Adrenal gland (tissue), 9 donors: ENCODE measurements at regions not wholly inside any gene's neighbourhood (a gene's known extent, or its start where the extent isn't known, plus 50 kb on each side); places are given as distances from the start of the nearest gene placed in this dataset.

Experiments used
- DNase-seq, 7 donors: peaks; one replicate each; pipeline ENCODE4 v3.0.0-alpha.2; 2019 to 2020
- H3K27ac ChIP-seq, 5 donors: fragments of 200-600 bp; sonication (generic) in 4 of 5; 1 replicate in 3 of 5; 2 replicates in 2 of 5; pipeline versions ENCODE4 v1.5.1 to v1.8.0; 2016 to 2020; ENCODE audit warnings: mild to moderate bottlenecking in 1 of 5
- H3K27me3 ChIP-seq: fragments of 200-600 bp; 2 replicates; pipeline ENCODE4 v1.8.0; 2021
- H3K36me3 ChIP-seq, 2 donors: fragments of 200-600 bp; replicated peaks in 1 of 2; 1 replicate in 1 of 2; 2 replicates in 1 of 2; pipeline versions ENCODE4 v1.5.1 to v1.8.0; 2018 to 2022
- H3K4me1 ChIP-seq, 2 donors: fragments of 200-600 bp; replicated peaks in 1 of 2; 1 replicate in 1 of 2; 2 replicates in 1 of 2; pipeline versions ENCODE4 v1.5.1 to v1.8.0; 2018 to 2021
- H3K4me3 ChIP-seq, 4 donors: fragments of 200-600 bp; sonication (generic) in 3 of 4; one replicate each; pipeline ENCODE4 v1.5.1; 2016 to 2018
- H3K9me3 ChIP-seq, 3 donors: fragments of 200-600 bp; sonication (generic) in 1 of 3; replicated peaks in 1 of 3; 1 replicate in 2 of 3; 2 replicates in 1 of 3; pipeline versions ENCODE4 v1.5.1 to v1.8.0; 2016 to 2021
- CTCF ChIP-seq, 6 experiments: fragments of 450-650 bp in 4 of 6; fragments of 200-600 bp in 2 of 6; sonication (generic) in 1 of 6; IDR thresholded peaks; 1 replicate in 5 of 6; 2 replicates in 1 of 6; pipeline versions ENCODE4 v1.5.1 to v1.8.0; 2016 to 2021; ENCODE audit warnings: antibody characterized with exemption in 6 of 6, mild to moderate bottlenecking in 2 of 6, moderate library complexity in 1 of 6
- POLR2A ChIP-seq, 2 donors: fragments of 450-650 bp; IDR thresholded peaks; one replicate each; pipeline ENCODE4 v1.6.1; 2017; ENCODE audit warnings: antibody characterized with exemption in 2 of 2, mild to moderate bottlenecking in 2 of 2, moderate library complexity in 1 of 2
- WGBS, 4 donors: extraction: QIAGEN DNeasy Blood & Tissue Kit in 2 of 4; methylation state at CpG; one replicate each; pipeline versions ENCODE4 v1.1.5 to v1.1.7; 2013 to 2017; 5-methylcytosine and 5-hydroxymethylcytosine counted together
- intact Hi-C, 2 donors: fragments of 100-400 bp; cut with DNase I; formaldehyde crosslinking; loops; one replicate each; pipeline versions ENCODE4 v1.14.1 to v1.15.0; 2022 to 2023
- donor health status: healthy with polysubstance abuse.
- donor health status: Bipolar disorder and iron deficiency.
- donor health status: DM: yes; HTN: yes; CAD: no.
- donor health status: DM: no; HTN: no; CAD: no.
- donor health status: DM: no; HTN: no; CAD: no.

- TF ChIP-seq POLR2A (IDR thresholded peaks at IDR 0.05) (no peak), CTCF (IDR thresholded peaks at IDR 0.05) (no peak)
- no peaks in the 10 kb centered on the region for H3K9me3 ChIP-seq
- H3K4me1 ChIP-seq, result no peaks in the 10 kb centered on the region
- no peaks in the 10 kb centered on the region for H3K36me3 ChIP-seq
- no peak overlapping the region for H3K4me3 ChIP-seq
- H3K27me3 ChIP-seq, result no peaks in the 10 kb centered on the region
- H3K27ac ChIP-seq, result no peak overlapping the region
- intact Hi-C loops, result no loop called here
- WGBS, 4 donors, result 77 to 87% (median 80%) methylated on average over 6 of the region's 6 CpGs
- DNase-seq, result no peak
These were observed 379.0 kb upstream of the SLC30A5 start for GRCh38 chr5:68714810-68715209.

DNA sequence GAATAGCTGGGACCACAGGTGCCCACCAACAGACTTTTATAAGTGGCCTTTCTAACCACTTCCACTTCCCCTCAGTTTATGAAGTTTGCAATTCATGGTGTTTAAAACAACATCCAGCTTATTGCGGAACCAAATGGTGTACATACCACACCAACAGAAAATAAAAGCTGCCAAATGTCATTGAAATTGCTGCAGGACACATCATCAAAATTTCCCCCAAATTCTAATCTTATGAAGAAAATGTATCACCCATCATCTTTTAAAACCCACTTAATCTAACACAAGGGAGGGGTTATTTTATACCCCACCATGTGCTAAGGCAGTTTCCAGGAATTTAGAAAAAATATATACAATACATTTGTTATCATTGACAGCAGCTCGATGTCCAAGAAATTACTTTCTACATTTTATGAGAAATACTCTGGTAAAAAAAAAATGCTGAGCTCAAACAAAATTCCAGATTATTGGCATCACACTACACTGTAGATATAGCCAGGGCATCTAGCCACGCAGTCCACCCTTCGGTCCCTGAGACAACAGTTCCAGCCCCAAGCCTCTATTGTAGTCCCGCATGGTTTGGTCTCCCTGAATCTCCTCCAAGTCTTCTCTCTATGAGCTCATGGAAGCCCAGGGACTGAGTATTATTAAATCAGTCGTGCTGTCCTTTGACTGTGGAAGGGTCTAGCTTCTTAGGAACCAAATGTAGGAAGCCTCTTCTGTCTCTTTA lies 372.8 kb upstream of the SLC30A5 start:
- 82 to 85% (median 82%) methylated on average over 6 of the region's 6 CpGs for WGBS, 4 donors
- no peaks in the 10 kb centered on the region for H3K27me3 ChIP-seq
- H3K4me3 ChIP-seq, result no peak overlapping the region
- intact Hi-C loops, result no loop called here
- no peaks in the 10 kb centered on the region for H3K36me3 ChIP-seq
- TF ChIP-seq POLR2A (IDR thresholded peaks at IDR 0.05), result no peak
- no peak for TF ChIP-seq CTCF (IDR thresholded peaks at IDR 0.05)
- no peak overlapping the region for H3K27ac ChIP-seq
- no peaks in the 10 kb centered on the region for H3K4me1 ChIP-seq
- H3K9me3 ChIP-seq, result no peaks in the 10 kb centered on the region
- no peak for DNase-seq

GRCh38 chr5:68722357-68722756 lies 371.5 kb upstream of the SLC30A5 start:
- no peak overlapping the region for H3K4me3 ChIP-seq
- TF ChIP-seq POLR2A (IDR thresholded peaks at IDR 0.05) (no peak), CTCF (IDR thresholded peaks at IDR 0.05) (no peak)
- no peak overlapping the region for H3K27ac ChIP-seq
- H3K4me1 ChIP-seq, result no peaks in the 10 kb centered on the region
- intact Hi-C loops, result no loop called here
- no peak for DNase-seq
- 87 to 95% (median 90%) methylated on average over 7 of the region's 7 CpGs for WGBS, 4 donors
- H3K36me3 ChIP-seq, result no peaks in the 10 kb centered on the region
- no peaks in the 10 kb centered on the region for H3K9me3 ChIP-seq
- H3K27me3 ChIP-seq, result no peaks in the 10 kb centered on the region

DNA sequence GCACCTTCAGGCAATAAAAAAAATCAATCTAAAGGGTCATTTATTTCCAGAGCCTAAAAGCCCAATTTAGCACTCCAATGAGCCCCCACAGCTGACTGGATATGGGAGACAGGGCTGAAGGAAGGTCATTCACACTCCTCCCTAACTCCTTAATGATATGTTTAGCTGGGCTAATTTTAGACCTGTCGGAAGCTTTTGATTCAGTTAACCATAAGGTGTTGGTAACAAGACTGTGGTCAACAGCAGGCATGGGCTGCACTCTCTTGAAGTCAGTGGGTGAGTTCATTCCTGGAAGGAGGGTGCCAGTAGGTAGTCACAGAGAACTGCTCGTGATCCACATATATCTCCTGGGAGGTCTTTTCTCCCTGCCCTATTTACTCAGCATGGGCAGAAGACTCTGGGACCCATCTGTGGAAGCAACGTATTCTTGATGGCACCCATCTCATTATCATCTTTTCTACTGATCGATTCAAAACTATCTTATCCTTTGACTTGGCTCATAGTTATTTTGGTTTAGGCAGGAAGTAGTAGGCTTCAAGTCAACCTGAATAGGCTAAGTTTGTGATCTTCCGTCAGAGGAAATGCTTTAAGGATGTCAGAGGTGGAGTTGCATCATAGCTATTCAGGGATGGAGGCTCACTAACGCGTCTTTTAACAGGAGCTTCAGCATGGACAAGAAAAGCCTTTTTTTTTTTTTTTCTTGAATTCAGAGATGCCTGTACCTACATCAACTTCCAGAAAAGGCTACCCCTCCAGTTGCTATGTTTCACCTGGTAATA lies 367.7 kb upstream of the SLC30A5 start:
- no peak overlapping the region for H3K27ac ChIP-seq
- 72 to 79% (median 75%) methylated on average over 7 of the region's 7 CpGs for WGBS, 4 donors
- intact Hi-C loops, result no loop called here

More for the DNA sequence above, 367.7 kb upstream of the SLC30A5 start:
- Histone ChIP-seq H3K36me3 (no peaks in the 10 kb centered on the region), H3K27me3 (no peaks in the 10 kb centered on the region), H3K4me3 (no peak overlapping the region), H3K4me1 (no peaks in the 10 kb centered on the region), H3K9me3 (no peaks in the 10 kb centered on the region)
- no peak for TF ChIP-seq CTCF (IDR thresholded peaks at IDR 0.05)
- no peak for TF ChIP-seq POLR2A (IDR thresholded peaks at IDR 0.05)
- DNase-seq, result no peak
